ENCODE measurements at regions not wholly inside any gene's neighbourhood (a gene's known extent, or its start where the extent isn't known, plus 50 kb on each side); places are given as distances from the start of the nearest gene placed in this dataset.

DNA sequence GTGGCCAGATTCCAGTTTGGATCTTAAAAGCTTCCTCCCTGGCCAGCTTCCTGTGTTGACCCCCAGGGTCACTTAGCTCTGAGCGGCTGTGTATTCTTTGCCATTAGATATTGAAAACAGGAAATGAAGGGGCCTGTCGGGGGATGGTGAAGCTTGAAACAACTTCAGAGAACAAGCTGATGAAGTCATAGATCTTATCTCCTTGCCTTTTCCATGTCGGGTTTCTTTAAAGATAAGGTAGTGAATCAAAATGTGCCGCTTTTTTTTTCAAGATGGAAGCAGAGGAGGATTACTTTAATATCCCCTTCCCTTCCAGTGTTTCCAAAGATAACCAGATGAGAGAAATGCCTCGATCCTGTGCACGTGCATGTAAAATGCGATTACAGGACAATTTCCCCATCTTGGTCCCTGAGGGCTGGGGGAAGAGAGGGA lies 508.5 kb downstream of the MID1IP1 start:
- no peak for TF ChIP-seq EP300 (IDR thresholded peaks at IDR 0.05; ENCODE audit: borderline replicate concordance)
- TF ChIP-seq RAD21 (IDR thresholded peaks at IDR 0.05; ENCODE audit: low read depth), result no peak
- no peak for TF ChIP-seq TAF1 (IDR thresholded peaks at IDR 0.05; ENCODE audit: low read depth)
- TF ChIP-seq YY1 (IDR thresholded peaks at IDR 0.05; ENCODE audit: low read depth), result no peak
- TF ChIP-seq, protein P1, sequence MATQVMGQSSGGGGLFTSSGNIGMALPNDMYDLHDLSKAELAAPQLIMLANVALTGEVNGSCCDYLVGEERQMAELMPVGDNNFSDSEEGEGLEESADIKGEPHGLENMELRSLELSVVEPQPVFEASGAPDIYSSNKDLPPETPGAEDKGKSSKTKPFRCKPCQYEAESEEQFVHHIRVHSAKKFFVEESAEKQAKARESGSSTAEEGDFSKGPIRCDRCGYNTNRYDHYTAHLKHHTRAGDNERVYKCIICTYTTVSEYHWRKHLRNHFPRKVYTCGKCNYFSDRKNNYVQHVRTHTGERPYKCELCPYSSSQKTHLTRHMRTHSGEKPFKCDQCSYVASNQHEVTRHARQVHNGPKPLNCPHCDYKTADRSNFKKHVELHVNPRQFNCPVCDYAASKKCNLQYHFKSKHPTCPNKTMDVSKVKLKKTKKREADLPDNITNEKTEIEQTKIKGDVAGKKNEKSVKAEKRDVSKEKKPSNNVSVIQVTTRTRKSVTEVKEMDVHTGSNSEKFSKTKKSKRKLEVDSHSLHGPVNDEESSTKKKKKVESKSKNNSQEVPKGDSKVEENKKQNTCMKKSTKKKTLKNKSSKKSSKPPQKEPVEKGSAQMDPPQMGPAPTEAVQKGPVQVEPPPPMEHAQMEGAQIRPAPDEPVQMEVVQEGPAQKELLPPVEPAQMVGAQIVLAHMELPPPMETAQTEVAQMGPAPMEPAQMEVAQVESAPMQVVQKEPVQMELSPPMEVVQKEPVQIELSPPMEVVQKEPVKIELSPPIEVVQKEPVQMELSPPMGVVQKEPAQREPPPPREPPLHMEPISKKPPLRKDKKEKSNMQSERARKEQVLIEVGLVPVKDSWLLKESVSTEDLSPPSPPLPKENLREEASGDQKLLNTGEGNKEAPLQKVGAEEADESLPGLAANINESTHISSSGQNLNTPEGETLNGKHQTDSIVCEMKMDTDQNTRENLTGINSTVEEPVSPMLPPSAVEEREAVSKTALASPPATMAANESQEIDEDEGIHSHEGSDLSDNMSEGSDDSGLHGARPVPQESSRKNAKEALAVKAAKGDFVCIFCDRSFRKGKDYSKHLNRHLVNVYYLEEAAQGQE (IDR thresholded peaks at IDR 0.05; ENCODE audit: low read depth), result no peak
- no peak for TF ChIP-seq CREB1 (IDR thresholded peaks at IDR 0.05; ENCODE audit: low read depth)
- no peak for TF ChIP-seq CEBPB (IDR thresholded peaks at IDR 0.05)
- TF ChIP-seq TCF12 (IDR thresholded peaks at IDR 0.05; ENCODE audit: low read depth), result no peak
- TF ChIP-seq, protein P2, sequence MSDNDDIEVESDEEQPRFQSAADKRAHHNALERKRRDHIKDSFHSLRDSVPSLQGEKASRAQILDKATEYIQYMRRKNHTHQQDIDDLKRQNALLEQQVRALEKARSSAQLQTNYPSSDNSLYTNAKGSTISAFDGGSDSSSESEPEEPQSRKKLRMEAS (IDR thresholded peaks at IDR 0.05), result no peak
- no peak for TF ChIP-seq TEAD4 (IDR thresholded peaks at IDR 0.05)
- no peak for TF ChIP-seq FOXM1 (IDR thresholded peaks at IDR 0.05; ENCODE audit: borderline replicate concordance, low read depth)
- no peak for TF ChIP-seq ZBTB7A (IDR thresholded peaks at IDR 0.05; ENCODE audit: low read depth)
- TF ChIP-seq EGR1 (IDR thresholded peaks at IDR 0.05), result no peak
- TF ChIP-seq NFIC (IDR thresholded peaks at IDR 0.05), result no peak

Data from Ishikawa (cell line).